Smooth muscle cell (in vitro differentiated cells): ENCODE measurements at regions not wholly inside any gene's neighbourhood (a gene's known extent, or its start where the extent isn't known, plus 50 kb on each side); places are given as distances from the start of the nearest gene placed in this dataset.

ENCODE experiments used
- DNase-seq: peaks from one replicate; lab custom pipeline; 2025; ENCODE audit not compliant: unreplicated experiment; lab: John Stamatoyannopoulos, UW
- H2AFZ ChIP-seq: fragments of 200-600 bp; sonication (generic); 2 replicates; pipeline ENCODE4 v1.6.0; 2016; ENCODE audit warnings: antibody characterized with exemption, low read depth, mild to moderate bottlenecking
- H3F3A ChIP-seq: fragments of 200-600 bp; sonication (generic); 2 replicates; pipeline ENCODE4 v1.6.0; 2017; ENCODE audit warnings: antibody characterized with exemption, low read depth
- H3K27ac ChIP-seq: fragments of 200-600 bp; sonication (generic); 2 replicates; pipeline ENCODE4 v1.5.1; 2016; ENCODE audit warnings: low read depth, mild to moderate bottlenecking
- H3K27me3 ChIP-seq: fragments of 200-600 bp; sonication (generic); 2 replicates; pipeline ENCODE4 v1.6.1; 2016; ENCODE audit warnings: low read depth, mild to moderate bottlenecking
- H3K36me3 ChIP-seq: fragments of 200-600 bp; sonication (generic); 2 replicates; pipeline ENCODE4 v1.5.1; 2016; ENCODE audit warnings: low read depth
- H3K4me1 ChIP-seq: fragments of 200-600 bp; sonication (generic); 2 replicates; pipeline ENCODE4 v1.5.1; 2016; ENCODE audit warnings: low read depth
- H3K4me2 ChIP-seq: fragments of 200-600 bp; sonication (generic); 2 replicates; pipeline ENCODE4 v1.6.0; 2016; ENCODE audit warnings: mild to moderate bottlenecking
- H3K4me3 ChIP-seq: fragments of 200-600 bp; sonication (generic); 2 replicates; pipeline ENCODE4 v1.5.1; 2016; ENCODE audit warnings: mild to moderate bottlenecking
- H3K79me2 ChIP-seq: fragments of 200-600 bp; sonication (generic); 2 replicates; pipeline ENCODE4 v1.6.0; 2016; ENCODE audit warnings: low read depth, mild to moderate bottlenecking
- H3K9ac ChIP-seq: fragments of 200-600 bp; sonication (generic); 2 replicates; pipeline ENCODE4 v1.6.0; 2016; ENCODE audit warnings: low read depth
- H3K9me3 ChIP-seq: fragments of 200-600 bp; sonication (generic); replicated peaks from 2 replicates; pipeline ENCODE4 v1.5.1; 2016; ENCODE audit warnings: low read depth
- H4K20me1 ChIP-seq: fragments of 200-600 bp; sonication (generic); 2 replicates; pipeline ENCODE4 v1.6.0; 2016; ENCODE audit warnings: low read depth
- WGBS: methylation state at CpG from one replicate; pipeline ENCODE4 v1.1.7; 2016; ENCODE audit warnings: low lambda C conversion rate; 5-methylcytosine and 5-hydroxymethylcytosine counted together
- TF ChIP-seq, protein P1 (sequence below): fragments of 200-600 bp; sonication (generic); IDR thresholded peaks from 2 replicates; pipeline ENCODE4 v1.5.1; 2017; ENCODE audit warnings: borderline replicate concordance, mild to moderate bottlenecking, antibody characterized with exemption; ENCODE audit not compliant: insufficient read depth, poor library complexity, severe bottlenecking

DNA sequence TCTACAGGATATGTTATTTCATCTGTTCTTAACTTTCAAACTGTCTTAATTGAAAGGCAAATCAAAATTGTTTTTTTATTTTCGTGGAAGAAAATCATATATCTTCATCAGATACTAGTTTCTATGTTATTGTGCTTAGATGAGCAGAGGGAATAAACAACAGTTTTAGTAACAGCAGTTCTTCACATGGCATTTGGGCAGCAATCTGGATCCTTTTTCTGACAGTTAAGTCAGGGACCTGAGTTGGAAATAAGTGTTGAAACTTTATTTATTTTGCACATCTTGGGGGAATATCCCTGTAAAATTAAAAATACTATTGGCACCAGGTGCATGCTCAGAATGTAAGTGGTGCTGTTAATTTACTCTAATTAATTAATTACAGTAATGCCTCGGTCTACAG is 296.3 kb downstream of the GPAM start:
- Histone ChIP-seq H3K9me3 (no peaks in the 10 kb centered on the region), H3K9ac (no peak overlapping the region), H4K20me1 (no peaks in the 10 kb centered on the region), H3K36me3 (no peaks in the 10 kb centered on the region), H3K27me3 (no peaks in the 10 kb centered on the region), H3K27ac (no peak overlapping the region), H3K4me1 (no peaks in the 10 kb centered on the region), H3K4me3 (no peak overlapping the region), H3F3A (no peaks in the 10 kb centered on the region), H3K4me2 (no peak overlapping the region), H3K79me2 (no peaks in the 10 kb centered on the region), H2AFZ (no peak overlapping the region)
- DNase-seq = no peak
- TF ChIP-seq, protein P1, sequence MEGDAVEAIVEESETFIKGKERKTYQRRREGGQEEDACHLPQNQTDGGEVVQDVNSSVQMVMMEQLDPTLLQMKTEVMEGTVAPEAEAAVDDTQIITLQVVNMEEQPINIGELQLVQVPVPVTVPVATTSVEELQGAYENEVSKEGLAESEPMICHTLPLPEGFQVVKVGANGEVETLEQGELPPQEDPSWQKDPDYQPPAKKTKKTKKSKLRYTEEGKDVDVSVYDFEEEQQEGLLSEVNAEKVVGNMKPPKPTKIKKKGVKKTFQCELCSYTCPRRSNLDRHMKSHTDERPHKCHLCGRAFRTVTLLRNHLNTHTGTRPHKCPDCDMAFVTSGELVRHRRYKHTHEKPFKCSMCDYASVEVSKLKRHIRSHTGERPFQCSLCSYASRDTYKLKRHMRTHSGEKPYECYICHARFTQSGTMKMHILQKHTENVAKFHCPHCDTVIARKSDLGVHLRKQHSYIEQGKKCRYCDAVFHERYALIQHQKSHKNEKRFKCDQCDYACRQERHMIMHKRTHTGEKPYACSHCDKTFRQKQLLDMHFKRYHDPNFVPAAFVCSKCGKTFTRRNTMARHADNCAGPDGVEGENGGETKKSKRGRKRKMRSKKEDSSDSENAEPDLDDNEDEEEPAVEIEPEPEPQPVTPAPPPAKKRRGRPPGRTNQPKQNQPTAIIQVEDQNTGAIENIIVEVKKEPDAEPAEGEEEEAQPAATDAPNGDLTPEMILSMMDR = no peak
- 76% methylated on average over 2 of the region's 2 CpGs for WGBS

DNA sequence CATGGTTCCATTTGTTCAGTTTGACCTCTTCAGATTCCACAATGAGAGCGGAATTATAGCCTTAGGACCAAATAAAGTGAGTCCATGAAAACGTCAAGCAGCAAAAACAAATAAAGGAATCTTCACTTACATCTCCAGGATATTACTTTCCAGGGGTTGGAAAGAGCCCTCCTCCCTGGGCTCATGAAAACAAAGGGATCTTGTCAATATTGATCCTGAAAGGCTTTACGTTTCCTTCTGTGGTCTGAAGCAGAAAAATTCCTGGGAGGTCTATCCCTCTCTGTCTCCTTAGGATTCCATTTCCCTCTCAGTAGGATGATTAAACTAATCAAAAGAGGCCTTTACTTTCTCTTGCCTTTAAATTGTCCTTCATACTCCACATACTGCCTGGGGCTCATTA is 293.5 kb downstream of the GPAM start:
- no peaks in the 10 kb centered on the region for H3K36me3 ChIP-seq
- H3K27me3 ChIP-seq = no peaks in the 10 kb centered on the region
- H3F3A ChIP-seq = no peaks in the 10 kb centered on the region
- no peaks in the 10 kb centered on the region for H3K79me2 ChIP-seq
- no peak overlapping the region for H3K27ac ChIP-seq
- H3K4me1 ChIP-seq = no peaks in the 10 kb centered on the region
- TF ChIP-seq, protein P1 = no peak
- WGBS = 66% methylated on average over 3 of the region's 3 CpGs
- no peak for DNase-seq
- H3K9me3 ChIP-seq = no peaks in the 10 kb centered on the region
- no peak overlapping the region for H3K9ac ChIP-seq
- no peak overlapping the region for H3K4me3 ChIP-seq
- no peak overlapping the region for H2AFZ ChIP-seq
- no peaks in the 10 kb centered on the region for H4K20me1 ChIP-seq
- H3K4me2 ChIP-seq = no peak overlapping the region

DNA sequence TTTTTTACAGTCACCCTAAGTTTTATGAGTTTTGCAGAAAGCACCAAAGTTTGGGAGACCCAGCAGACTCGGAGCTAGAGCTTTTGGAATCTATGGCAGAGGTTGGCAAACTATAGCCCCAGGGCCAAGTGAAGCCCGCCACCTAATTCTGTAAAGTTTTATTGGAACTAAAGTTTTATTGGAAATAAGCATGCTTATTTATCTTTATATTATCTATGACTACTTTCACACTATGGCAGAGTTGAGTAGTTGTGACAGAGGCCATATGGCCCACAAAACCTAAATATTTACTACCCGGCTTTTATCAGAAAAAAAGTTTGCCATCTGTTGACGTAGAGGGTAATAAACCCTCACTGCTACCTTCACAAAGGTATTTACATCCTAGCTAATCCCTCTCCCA is 267.6 kb downstream of the GPAM start:
- H3K79me2 ChIP-seq = no peaks in the 10 kb centered on the region
- H3K4me3 ChIP-seq = no peak overlapping the region
- no peak for DNase-seq
- H3K4me1 ChIP-seq = no peaks in the 10 kb centered on the region
- no peaks in the 10 kb centered on the region for H3K9me3 ChIP-seq
- no peak overlapping the region for H3K9ac ChIP-seq
- 51% methylated on average over 4 of the region's 4 CpGs for WGBS
- no peaks in the 10 kb centered on the region for H3F3A ChIP-seq
- no peaks in the 10 kb centered on the region for H3K27me3 ChIP-seq
- TF ChIP-seq, protein P1 = no peak
- no peaks in the 10 kb centered on the region for H4K20me1 ChIP-seq
- H3K27ac ChIP-seq = no peak overlapping the region
- H2AFZ ChIP-seq = no peak overlapping the region
- no peak overlapping the region for H3K4me2 ChIP-seq
- no peaks in the 10 kb centered on the region for H3K36me3 ChIP-seq

DNA sequence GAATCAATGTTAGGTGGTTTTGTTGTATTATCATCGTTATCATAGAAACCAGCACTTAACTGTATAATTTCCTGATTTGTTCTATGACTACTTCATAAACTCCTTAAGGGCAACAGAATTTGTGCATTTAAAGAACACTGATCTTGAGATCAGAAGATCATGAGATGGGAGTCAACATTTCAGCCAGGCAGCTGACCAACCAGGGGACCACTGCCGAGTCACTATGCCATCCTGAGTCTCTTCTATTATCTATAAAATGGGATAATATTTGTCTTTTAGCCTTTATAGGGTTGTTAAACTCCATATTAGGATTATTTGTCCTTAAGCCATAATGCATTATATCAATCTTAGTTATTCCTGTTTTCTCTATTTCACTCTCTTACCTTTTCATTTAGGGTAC is 261.7 kb downstream of the GPAM start:
- Histone ChIP-seq H3F3A (no peaks in the 10 kb centered on the region), H3K4me3 (no peak overlapping the region), H3K79me2 (no peaks in the 10 kb centered on the region), H3K4me2 (no peak overlapping the region), H3K9ac (no peak overlapping the region), H3K9me3 (no peaks in the 10 kb centered on the region), H3K27me3 (no peaks in the 10 kb centered on the region), H3K27ac (no peak overlapping the region), H3K4me1 (no peaks in the 10 kb centered on the region), H4K20me1 (no peaks in the 10 kb centered on the region), H3K36me3 (no peaks in the 10 kb centered on the region), H2AFZ (no peak overlapping the region)
- WGBS = 90% methylated on average over 2 of the region's 2 CpGs
- TF ChIP-seq, protein P1 = no peak
- DNase-seq = no peak
